Superior temporal gyrus (tissue), 1 donor: ENCODE measurements at regions not wholly inside any gene's neighbourhood (a gene's known extent, or its start where the extent isn't known, plus 50 kb on each side); places are given as distances from the start of the nearest gene placed in this dataset.

Experiments
- DNase-seq: peaks from one replicate; pipeline ENCODE4 v3.0.0-alpha.2; 2016; ENCODE audit errors: extremely low spot score

DNA sequence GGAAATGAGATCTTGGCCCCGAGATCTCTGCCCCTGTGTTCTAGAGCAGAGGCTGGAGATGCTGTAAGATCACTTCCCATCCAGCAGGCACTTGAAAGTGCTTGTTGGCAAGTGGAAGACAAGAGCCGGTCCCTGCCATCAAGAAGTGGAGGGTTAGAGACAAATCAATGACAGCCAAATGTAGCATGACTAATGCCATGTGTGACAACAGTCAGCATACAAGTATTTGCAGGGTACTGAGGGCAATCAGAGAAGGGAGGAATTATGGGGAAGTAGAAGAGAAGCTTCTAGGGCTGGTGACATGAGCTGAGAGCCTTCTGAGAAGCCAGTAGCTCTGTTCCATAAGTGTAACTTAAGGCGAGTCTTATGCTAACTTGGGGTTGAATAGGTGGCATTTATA lies 58.6 kb downstream of the TMEM17 start:
- no peak for DNase-seq

GRCh38 chr2:62446491-62446890 lies 59.5 kb downstream of the TMEM17 start:
- DNase-seq, result no peak

GRCh38 chr2:62443886-62444285 lies 62.1 kb downstream of the TMEM17 start:
- no peak for DNase-seq

DNA sequence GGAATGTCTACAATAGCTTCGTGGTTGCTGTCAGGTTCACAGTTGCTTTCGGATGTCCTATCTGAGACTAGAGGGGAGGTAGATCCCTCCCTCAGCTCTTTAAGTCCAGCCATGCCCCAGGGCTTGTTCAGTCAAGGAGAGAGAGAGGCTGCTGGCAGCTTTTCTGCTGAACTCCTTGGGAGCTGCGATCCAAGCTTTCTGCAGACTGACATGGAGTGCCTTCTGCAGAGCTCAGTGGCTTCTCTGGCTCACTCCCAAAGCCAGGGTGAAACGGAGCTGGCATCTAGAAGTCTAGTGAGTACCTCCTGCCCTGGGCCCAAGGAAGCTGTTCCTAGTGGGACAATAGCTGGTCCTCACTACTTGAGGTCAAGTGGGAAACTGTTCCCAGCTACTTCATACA lies 62.5 kb downstream of the TMEM17 start:
- no peak for DNase-seq

DNA sequence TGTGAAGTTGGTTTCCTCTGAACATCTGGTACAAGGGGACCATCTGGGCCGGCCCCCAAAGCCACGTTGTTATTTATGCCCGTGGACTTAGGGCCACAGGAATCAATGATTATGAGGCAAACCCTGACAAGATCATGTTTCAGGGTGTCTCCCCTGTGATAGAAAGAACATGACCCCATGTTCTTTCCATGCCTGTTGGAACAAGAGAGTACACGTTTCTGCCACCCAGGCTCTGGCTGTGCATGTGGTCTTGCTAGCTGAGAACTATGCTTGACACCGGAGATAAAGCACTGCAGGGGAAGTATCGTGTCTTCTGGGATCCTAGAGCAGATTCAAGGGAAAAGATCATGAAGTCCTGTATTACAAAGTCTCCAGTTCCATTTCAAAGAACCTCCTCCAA lies 64.2 kb downstream of the TMEM17 start:
- DNase-seq, result no peak

- DNase-seq, result no peak
Observed at GRCh38 chr2:62441421-62441820, 64.6 kb downstream of the TMEM17 start.

- no peak for DNase-seq
Observed at GRCh38 chr2:62440281-62440946, 65.6 kb downstream of the TMEM17 start.

DNA sequence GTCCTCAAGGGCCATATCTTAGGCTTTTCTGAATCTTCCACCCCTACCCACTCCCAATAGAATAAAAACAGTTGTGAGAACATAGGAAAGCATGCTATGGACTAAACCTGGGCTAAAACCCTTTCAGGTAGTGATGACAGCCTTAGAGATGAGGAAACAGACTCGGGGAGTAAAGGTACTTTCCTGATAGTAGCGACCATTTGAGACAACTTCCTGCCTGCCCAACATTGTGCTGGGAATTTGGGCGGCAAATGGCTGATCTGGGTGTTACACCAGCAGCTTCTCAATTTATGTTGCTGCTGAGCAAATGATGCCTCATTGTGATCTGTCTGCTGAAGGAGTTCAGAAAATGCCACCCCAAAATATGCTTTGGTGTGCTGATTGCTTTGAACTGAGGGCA lies 66.6 kb downstream of the TMEM17 start:
- DNase-seq, result no peak

- no peak for DNase-seq
Observed at GRCh38 chr2:62437785-62438184, 68.2 kb downstream of the TMEM17 start.

DNA sequence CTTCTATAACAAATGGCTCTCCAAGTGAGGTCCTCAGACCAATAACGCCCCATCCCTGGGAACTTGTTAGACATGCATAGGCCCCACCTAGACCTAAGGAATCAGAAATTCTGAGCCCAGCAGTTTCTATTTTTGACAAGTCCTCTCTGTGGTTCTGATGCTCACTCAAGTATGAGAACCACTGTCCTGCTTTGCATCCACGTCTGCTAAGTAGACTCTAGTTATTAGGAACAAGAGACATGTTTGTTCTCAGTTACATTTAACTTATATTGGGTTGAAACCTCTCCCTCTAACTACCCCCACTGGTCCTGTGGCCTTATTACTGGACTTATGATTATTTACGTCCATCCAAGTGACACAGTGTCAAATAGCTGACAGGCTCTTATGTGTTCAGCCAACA lies 70.3 kb downstream of the TMEM17 start:
- no peak for DNase-seq

GRCh38 chr2:62432407-62432806 lies 73.6 kb downstream of the TMEM17 start:
- DNase-seq, result no peak

DNA sequence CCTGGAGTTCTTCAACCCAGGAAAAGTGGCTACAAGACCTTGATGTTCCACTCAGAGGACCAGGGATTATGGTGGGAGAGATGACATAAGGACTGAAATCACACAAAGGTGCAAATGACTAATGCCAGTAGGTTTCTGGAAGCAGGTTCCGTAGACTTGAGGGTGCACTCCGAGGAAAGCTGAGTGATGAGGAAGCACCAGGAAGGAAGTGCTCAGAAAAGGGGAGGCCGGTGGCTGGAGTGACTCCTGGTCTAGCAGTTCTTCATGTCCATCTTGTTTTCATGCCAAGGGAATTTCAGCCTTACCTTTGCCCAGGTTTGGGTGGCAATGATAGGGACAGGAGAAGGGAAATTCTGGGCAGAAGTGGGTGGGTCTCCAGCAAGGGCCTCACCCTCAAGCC lies 74.5 kb downstream of the TMEM17 start:
- no peak for DNase-seq

DNA sequence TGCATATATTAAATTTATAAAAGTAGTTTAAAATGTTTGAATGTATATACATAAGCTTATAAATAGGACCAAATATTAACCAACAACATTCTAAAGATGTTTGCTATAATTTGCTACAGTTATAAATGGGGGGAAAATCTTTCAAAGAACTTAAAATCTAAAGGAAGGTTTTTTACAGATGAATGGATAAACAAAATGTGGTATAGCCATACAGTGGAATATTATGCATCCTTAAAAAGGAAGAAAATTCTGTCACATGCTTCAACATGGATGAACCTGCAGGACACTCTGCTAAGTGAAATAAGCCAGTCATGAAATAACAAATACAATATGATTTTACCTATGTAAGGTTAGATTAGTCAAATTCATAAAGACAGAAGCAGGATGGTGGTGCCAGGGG lies 75.8 kb downstream of the TMEM17 start:
- DNase-seq, result no peak

GRCh38 chr2:62427146-62427545 lies 78.8 kb downstream of the TMEM17 start:
- DNase-seq, result no peak

- no peak for DNase-seq
Observed at GRCh38 chr2:62426154-62426912, 79.7 kb downstream of the TMEM17 start.

- DNase-seq, result no peak
Observed at GRCh38 chr2:62425684-62426083, 80.3 kb downstream of the TMEM17 start.

DNA sequence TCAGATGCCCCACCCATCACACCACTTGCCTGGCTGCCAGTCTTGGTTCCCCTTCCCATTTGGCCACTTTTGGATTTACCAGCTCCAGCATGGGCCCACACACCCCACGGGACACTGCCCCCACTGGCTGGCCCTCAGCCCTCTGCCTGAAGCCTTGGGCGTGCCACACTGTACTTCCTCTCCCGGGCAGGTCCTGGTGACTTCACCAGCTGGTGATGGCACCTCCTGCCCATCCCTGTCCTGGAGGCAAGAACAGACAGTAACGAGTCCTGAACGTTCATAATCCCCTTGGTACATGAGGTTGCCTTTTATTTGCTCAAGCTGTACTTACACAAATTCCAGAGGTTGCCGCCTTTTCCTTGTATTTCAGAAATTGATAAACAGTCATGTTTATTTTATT lies 81.1 kb downstream of the TMEM17 start:
- no peak for DNase-seq

- DNase-seq, result peak; percentile 85
Observed at GRCh38 chr2:62423883-62424458, 82.0 kb downstream of the TMEM17 start.

GRCh38 chr2:62423235-62423634 lies 82.8 kb downstream of the TMEM17 start:
- no peak for DNase-seq

GRCh38 chr2:62415518-62415917 lies 90.5 kb downstream of the TMEM17 start:
- DNase-seq, result no peak

GRCh38 chr2:62415019-62415431 lies 91.0 kb downstream of the TMEM17 start:
- DNase-seq, result peak; percentile 68

- DNase-seq, result no peak
Observed at GRCh38 chr2:62413116-62413663, 92.8 kb downstream of the TMEM17 start.

GRCh38 chr2:62412347-62412742 lies 93.7 kb downstream of the TMEM17 start:
- DNase-seq, result no peak
